SK-N-SH treated with all-trans-retinoic acid at 6 μM for 48 hours (cell line): ENCODE measurements at regions not wholly inside any gene's neighbourhood (a gene's known extent, or its start where the extent isn't known, plus 50 kb on each side); places are given as distances from the start of the nearest gene placed in this dataset.

Experiments used
- ATAC-seq: fragments of 200-7000 bp; cut with Tn5 transposase; 3 replicates; pipeline ENCODE4 v1.9.1; 2020; ENCODE audit warnings: mild to moderate bottlenecking, moderate library complexity
- ARNTL ChIP-seq: fragments of 450-650 bp; formaldehyde crosslinking; IDR thresholded peaks from 2 replicates; pipeline ENCODE4 v1.5.0; 2020; ENCODE audit warnings: low read depth, mild to moderate bottlenecking, moderate library complexity, borderline replicate concordance
- BACH2 ChIP-seq: fragments of 250-450 bp; sonication (Bioruptor Pico); IDR thresholded peaks from 2 replicates; pipeline ENCODE4 v1.9.0; 2021; ENCODE audit warnings: mild to moderate bottlenecking, borderline replicate concordance
- CREB5 ChIP-seq: fragments of 250-450 bp; sonication (Bioruptor Pico); IDR thresholded peaks from 2 replicates; pipeline ENCODE4 v1.5.1; 2020; ENCODE audit warnings: low read depth, mild to moderate bottlenecking, moderate library complexity
- CSRNP3 ChIP-seq: fragments of 250-450 bp; sonication (Bioruptor Pico); IDR thresholded peaks from 2 replicates; pipeline ENCODE4 v1.5.1; 2021; ENCODE audit warnings: mild to moderate bottlenecking, moderate library complexity
- ESRRG ChIP-seq: fragments of 250-450 bp; sonication (Bioruptor Pico); IDR thresholded peaks from 2 replicates; pipeline ENCODE4 v1.6.1; 2021; ENCODE audit warnings: mild to moderate bottlenecking
- GLIS3 ChIP-seq: fragments of 250-450 bp; sonication (Bioruptor Pico); IDR thresholded peaks from 2 replicates; pipeline ENCODE4 v1.5.0; 2020; ENCODE audit warnings: mild to moderate bottlenecking, moderate library complexity
- ISL1 ChIP-seq: fragments of 250-450 bp; sonication (Bioruptor Pico); IDR thresholded peaks from 2 replicates; pipeline ENCODE4 v2.1.2; 2022; ENCODE audit warnings: mild to moderate bottlenecking, moderate library complexity
- OSR1 ChIP-seq: fragments of 250-450 bp; sonication (Bioruptor Pico); IDR thresholded peaks from 2 replicates; pipeline ENCODE4 v1.8.0; 2022; ENCODE audit warnings: moderate library complexity, mild to moderate bottlenecking, inconsistent platforms
- POU6F1 ChIP-seq: fragments of 250-450 bp; sonication (Bioruptor Pico); IDR thresholded peaks from 2 replicates; pipeline ENCODE4 v1.8.0; 2021; ENCODE audit warnings: low read depth, mild to moderate bottlenecking, moderate library complexity, borderline replicate concordance
- PPARA ChIP-seq: fragments of 250-450 bp; sonication (Bioruptor Pico); IDR thresholded peaks from 2 replicates; pipeline ENCODE4 v1.5.0; 2020; ENCODE audit warnings: mild to moderate bottlenecking, borderline replicate concordance
- RARB ChIP-seq: fragments of 250-450 bp; sonication (Bioruptor Pico); IDR thresholded peaks from 2 replicates; pipeline ENCODE4 v1.8.0; 2021; ENCODE audit warnings: mild to moderate bottlenecking, moderate library complexity
- SNAI2 ChIP-seq: fragments of 250-450 bp; sonication (Bioruptor Pico); IDR thresholded peaks from 2 replicates; pipeline ENCODE4 v1.5.0; 2020; ENCODE audit warnings: mild to moderate bottlenecking, moderate library complexity
- TCF4 ChIP-seq: fragments of 250-450 bp; sonication (Bioruptor Pico); IDR thresholded peaks from 2 replicates; pipeline ENCODE4 v1.8.0; 2021; ENCODE audit warnings: mild to moderate bottlenecking, moderate library complexity, borderline replicate concordance
- ZC3H10 ChIP-seq: fragments of 250-450 bp; sonication (Bioruptor Pico); IDR thresholded peaks from 2 replicates; pipeline ENCODE4 v1.5.1; 2021; ENCODE audit warnings: mild to moderate bottlenecking, moderate library complexity
- ZFP3 ChIP-seq: fragments of 250-450 bp; sonication (Bioruptor Pico); IDR thresholded peaks from 2 replicates; pipeline ENCODE4 v1.5.0; 2020; ENCODE audit warnings: mild to moderate bottlenecking, moderate library complexity
- ZFP30 ChIP-seq: fragments of 450-650 bp; formaldehyde crosslinking; IDR thresholded peaks from 2 replicates; pipeline ENCODE4 v1.5.0; 2022; ENCODE audit warnings: mild to moderate bottlenecking, moderate library complexity
- ZNF565 ChIP-seq: fragments of 450-650 bp; formaldehyde crosslinking; conservative IDR thresholded peaks from 2 replicates; pipeline ENCODE4 v1.5.0; 2020; ENCODE audit warnings: low read depth, mild to moderate bottlenecking, moderate library complexity
- ZNF70 ChIP-seq: fragments of 450-650 bp; formaldehyde crosslinking; IDR thresholded peaks from 2 replicates; pipeline ENCODE4 v1.5.0; 2020; ENCODE audit warnings: mild to moderate bottlenecking, moderate library complexity
- ZNF8 ChIP-seq: fragments of 450-650 bp; formaldehyde crosslinking; IDR thresholded peaks from 2 replicates; pipeline ENCODE4 v1.5.0; 2020; ENCODE audit warnings: mild to moderate bottlenecking, moderate library complexity
- TF ChIP-seq, protein P1 (sequence below): fragments of 250-450 bp; sonication (Bioruptor Pico); IDR thresholded peaks from 2 replicates; pipeline ENCODE4 v1.8.0; 2020; ENCODE audit warnings: mild to moderate bottlenecking, moderate library complexity, borderline replicate concordance
- TF ChIP-seq, protein P2 (sequence below): fragments of 250-450 bp; sonication (Bioruptor Pico); IDR thresholded peaks from 2 replicates; pipeline ENCODE4 v1.5.0; 2020; ENCODE audit warnings: mild to moderate bottlenecking, moderate library complexity

DNA sequence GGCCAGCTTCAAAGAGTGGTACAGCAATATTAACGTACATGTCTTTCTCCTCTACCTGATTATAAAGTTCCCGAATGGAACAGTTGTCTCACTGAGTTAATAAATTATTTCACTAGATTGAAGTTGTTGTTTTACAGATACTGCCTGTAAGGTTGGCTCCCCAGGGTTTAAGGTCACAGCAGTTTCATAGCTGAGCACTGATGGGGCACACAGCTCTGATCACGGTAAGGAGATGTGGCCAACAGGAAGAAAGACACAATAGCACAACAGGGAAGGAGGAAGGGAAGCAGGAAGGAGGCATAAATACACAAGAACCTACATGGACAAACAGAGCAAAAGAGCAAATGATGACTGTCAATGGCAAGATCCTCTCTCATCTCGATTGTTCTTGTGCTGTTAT lies 215.6 kb downstream of the WNT5A start:
- no peak for TF ChIP-seq ZC3H10
- no peak for TF ChIP-seq SNAI2
- no peak for TF ChIP-seq OSR1
- ATAC-seq: no peak

DNA sequence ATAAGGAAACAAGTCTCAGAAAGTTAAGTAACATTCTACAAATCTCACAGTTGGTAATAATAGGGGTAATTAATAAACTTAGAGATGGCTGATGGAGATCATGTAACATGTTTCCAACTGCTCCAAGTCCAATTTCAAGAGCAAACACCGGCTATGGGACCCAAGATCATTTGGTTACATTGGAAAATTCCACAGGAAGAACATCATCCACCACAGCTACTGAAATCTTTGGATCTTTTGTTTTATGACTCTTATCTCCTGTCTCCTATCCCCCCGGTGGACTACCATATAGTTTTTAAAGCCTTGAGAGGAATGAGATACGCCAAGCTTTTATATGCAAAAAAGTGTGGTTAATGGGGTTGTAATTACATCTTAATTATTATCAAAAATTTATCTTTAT lies 216.1 kb downstream of the WNT5A start:
- no peak for ATAC-seq
- TF ChIP-seq ZNF8 (CRISPR knock-in tag) (no peak), OSR1 (no peak), ISL1 (CRISPR knock-in tag) (no peak), RARB (CRISPR knock-in tag) (no peak), CREB5 (no peak), PPARA (CRISPR knock-in tag) (no peak), ZNF565 (CRISPR knock-in tag) (no peak), ZFP3 (CRISPR knock-in tag) (no peak), ARNTL (no peak)

- ATAC-seq: no peak
Measured at GRCh38 chr3:55269636-55270035, 217.5 kb downstream of the WNT5A start.

More at GRCh38 chr3:55269636-55270035, 217.5 kb downstream of the WNT5A start:
- TF ChIP-seq TCF4 (no peak), ZFP3 (CRISPR knock-in tag) (no peak), OSR1 (no peak), ZC3H10 (no peak), ARNTL (no peak), ZNF8 (CRISPR knock-in tag) (no peak), SNAI2 (no peak), ZNF70 (CRISPR knock-in tag) (no peak), ZFP30 (CRISPR knock-in tag) (no peak), GLIS3 (CRISPR knock-in tag) (no peak), CSRNP3 (no peak), BACH2 (CRISPR knock-in tag) (no peak), ISL1 (CRISPR knock-in tag) (no peak), ESRRG (no peak), PPARA (CRISPR knock-in tag) (no peak), RARB (CRISPR knock-in tag) (no peak), POU6F1 (CRISPR knock-in tag) (no peak)
- TF ChIP-seq, protein P1, sequence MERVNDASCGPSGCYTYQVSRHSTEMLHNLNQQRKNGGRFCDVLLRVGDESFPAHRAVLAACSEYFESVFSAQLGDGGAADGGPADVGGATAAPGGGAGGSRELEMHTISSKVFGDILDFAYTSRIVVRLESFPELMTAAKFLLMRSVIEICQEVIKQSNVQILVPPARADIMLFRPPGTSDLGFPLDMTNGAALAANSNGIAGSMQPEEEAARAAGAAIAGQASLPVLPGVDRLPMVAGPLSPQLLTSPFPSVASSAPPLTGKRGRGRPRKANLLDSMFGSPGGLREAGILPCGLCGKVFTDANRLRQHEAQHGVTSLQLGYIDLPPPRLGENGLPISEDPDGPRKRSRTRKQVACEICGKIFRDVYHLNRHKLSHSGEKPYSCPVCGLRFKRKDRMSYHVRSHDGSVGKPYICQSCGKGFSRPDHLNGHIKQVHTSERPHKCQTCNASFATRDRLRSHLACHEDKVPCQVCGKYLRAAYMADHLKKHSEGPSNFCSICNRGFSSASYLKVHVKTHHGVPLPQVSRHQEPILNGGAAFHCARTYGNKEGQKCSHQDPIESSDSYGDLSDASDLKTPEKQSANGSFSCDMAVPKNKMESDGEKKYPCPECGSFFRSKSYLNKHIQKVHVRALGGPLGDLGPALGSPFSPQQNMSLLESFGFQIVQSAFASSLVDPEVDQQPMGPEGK (CRISPR knock-in tag): no peak
- TF ChIP-seq, protein P2, sequence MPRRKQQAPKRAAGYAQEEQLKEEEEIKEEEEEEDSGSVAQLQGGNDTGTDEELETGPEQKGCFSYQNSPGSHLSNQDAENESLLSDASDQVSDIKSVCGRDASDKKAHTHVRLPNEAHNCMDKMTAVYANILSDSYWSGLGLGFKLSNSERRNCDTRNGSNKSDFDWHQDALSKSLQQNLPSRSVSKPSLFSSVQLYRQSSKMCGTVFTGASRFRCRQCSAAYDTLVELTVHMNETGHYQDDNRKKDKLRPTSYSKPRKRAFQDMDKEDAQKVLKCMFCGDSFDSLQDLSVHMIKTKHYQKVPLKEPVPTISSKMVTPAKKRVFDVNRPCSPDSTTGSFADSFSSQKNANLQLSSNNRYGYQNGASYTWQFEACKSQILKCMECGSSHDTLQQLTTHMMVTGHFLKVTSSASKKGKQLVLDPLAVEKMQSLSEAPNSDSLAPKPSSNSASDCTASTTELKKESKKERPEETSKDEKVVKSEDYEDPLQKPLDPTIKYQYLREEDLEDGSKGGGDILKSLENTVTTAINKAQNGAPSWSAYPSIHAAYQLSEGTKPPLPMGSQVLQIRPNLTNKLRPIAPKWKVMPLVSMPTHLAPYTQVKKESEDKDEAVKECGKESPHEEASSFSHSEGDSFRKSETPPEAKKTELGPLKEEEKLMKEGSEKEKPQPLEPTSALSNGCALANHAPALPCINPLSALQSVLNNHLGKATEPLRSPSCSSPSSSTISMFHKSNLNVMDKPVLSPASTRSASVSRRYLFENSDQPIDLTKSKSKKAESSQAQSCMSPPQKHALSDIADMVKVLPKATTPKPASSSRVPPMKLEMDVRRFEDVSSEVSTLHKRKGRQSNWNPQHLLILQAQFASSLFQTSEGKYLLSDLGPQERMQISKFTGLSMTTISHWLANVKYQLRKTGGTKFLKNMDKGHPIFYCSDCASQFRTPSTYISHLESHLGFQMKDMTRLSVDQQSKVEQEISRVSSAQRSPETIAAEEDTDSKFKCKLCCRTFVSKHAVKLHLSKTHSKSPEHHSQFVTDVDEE (CRISPR knock-in tag): no peak
